GM19397 (cell line): ENCODE measurements at regions not wholly inside any gene's neighbourhood (a gene's known extent, or its start where the extent isn't known, plus 50 kb on each side); places are given as distances from the start of the nearest gene placed in this dataset.
"Not testable (repeated sequence)": the region's sequence is repeated elsewhere in the genome, so short reads cannot be mapped to it uniquely, and the experiment has no call there.

Experiments used
- ATAC-seq: cut with Tn5 transposase; IDR thresholded peaks from one replicate; pipeline ENCODE4 v1.9.1; 2021; ENCODE audit warnings: mild to moderate bottlenecking, moderate library complexity; ENCODE audit not compliant: unreplicated experiment

- ATAC-seq: no peak
These were observed 428.4 kb downstream of the ARL4A start for GRCh38 chr7:13115855-13116254.

DNA sequence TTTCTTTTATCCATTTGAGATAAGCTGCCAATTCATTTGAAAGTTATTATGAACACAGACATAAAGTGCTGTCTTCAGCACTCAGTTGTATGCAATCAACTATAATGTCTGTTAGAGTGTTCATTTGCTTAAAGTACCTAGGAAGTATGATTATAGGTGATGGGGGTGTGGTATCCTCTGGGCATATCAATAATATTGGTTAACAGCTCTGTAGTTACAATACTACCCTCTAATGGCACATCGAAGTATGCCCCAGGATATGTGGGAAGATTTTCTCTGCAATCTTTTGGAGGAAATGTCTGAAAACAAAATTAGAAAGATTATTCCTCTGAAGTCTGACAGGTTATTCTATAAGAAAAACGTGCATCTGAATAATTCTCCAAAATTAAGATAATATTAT is 429.7 kb downstream of the ARL4A start:
- ATAC-seq: no peak

GRCh38 chr7:13117592-13117991 is 430.2 kb downstream of the ARL4A start:
- no peak for ATAC-seq

DNA sequence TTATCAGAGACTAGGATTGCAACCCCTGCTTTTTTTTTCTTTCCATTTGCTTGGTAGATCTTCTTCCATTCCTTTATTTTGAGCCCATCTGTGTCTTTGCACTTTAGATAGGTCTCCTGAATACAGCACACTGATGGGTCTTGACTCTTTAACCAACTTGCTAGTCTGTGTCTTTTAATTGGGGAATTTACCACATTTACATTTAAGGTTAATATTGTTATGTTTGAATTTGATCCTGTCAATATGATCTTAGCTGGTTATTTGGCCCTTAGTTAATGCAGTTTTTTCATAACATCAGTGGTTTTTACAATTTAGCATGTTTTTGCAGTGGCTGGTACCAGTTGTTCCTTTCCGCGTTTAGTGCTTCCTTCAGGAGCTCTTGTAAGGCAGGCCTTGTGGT is 437.2 kb downstream of the ARL4A start:
- not testable (repeated sequence) for ATAC-seq

DNA sequence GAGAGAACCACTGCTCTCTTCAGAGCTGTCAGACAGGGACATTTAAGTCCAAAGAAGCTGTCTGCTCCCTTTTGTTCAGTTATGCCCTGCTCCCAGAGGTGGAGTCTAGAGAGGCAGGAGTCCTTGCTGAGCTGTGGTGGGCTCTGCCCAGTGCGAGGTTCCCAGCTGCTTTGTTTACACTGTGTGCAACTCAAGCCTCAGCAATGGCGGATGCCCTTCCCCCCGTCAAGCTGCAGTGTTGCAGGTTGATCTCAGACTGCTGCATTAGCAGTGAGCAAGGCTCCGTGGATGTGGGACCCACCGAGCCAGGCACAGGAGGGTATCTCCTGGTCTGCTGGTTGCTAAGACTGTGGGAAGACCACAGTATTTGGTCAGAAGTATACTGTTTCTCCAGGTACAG is 438.9 kb downstream of the ARL4A start:
- no peak for ATAC-seq

- ATAC-seq: no peak
These were observed 442.9 kb downstream of the ARL4A start for GRCh38 chr7:13130321-13130720.

DNA sequence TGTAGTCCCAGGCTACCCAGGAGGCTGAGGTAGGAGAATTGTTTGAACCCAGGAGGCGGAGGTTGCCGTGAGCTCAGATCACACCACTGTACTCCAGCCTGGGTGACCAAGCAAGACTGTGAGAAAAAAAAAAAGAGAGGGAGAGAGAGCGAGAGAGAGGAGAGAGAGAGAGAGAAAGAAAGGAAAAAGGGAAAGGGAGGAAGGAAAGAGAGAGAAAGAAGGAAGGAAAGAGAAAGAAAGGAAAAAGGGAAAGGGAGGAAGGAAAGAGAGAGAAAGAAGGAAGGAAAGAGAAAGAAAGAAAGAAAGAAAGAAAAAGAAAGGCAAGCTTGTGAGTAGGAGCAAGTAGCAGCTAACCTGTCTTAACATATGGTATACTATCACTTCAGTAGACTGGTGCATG is 443.5 kb downstream of the ARL4A start:
- ATAC-seq: not testable (repeated sequence)

GRCh38 chr7:13132314-13132713 is 444.9 kb downstream of the ARL4A start:
- ATAC-seq: no peak

GRCh38 chr7:13136345-13136744 is 448.9 kb downstream of the ARL4A start:
- not testable (repeated sequence) for ATAC-seq

GRCh38 chr7:13139436-13139835 is 452.0 kb downstream of the ARL4A start:
- ATAC-seq: no peak

- ATAC-seq: no peak
These were observed 457.2 kb downstream of the ARL4A start for GRCh38 chr7:13144673-13145072.

DNA sequence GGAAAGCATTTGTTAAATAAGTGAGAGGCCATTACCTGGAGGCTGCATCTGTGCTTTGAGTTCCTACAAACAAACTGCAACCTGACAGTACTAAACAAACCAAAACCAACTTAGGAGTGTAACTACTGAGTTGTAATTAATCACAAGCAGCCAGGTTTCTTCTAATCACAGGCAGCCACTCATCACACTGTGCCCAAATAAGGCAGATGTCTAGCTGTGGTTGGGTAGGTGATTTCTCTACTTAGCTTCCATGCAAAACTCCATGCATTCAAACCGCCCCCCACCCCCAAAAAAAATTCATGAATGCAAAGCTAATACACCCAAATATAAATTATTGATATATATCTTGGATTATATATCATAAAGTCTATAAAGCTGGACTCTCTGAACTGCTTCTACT is 461.1 kb downstream of the ARL4A start:
- no peak for ATAC-seq

DNA sequence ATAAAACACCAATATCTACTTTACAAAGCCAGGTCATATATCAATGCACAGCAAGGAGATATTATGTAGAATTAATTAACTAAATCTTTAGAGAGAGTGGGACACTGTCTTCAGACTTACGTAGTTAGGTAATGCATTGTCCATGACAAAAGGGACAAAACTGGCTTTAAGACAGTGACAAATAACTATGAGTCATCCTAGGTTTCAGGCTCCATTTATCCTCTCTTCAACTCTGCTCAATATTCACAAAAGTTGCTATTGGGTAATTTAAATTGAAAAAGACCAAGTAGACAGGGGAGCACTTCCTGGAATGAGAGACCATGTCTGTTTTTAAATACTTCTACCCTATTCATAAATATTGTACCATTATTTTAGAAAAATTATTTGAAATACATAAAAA is 464.5 kb downstream of the ARL4A start:
- no peak for ATAC-seq

- no peak for ATAC-seq
These were observed 465.3 kb downstream of the ARL4A start for GRCh38 chr7:13152755-13153154.

DNA sequence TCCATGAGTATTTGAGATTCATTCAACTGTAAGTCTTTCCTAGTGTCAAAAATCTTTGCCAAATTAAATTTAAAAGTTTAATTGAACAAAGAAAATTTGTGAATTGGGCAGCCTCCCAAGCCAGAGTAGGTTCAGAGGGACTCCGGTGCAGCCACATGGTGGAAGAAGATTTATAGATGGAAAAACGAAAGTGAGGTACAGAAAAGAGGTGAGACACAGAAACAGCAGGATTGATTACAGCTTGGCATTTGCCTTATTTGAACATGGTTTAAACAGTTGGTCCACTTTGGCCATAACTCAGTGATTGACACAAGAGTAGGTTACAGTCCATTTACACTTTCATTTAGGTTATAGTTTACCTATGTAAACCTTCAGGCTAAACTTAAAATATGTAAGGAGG is 465.8 kb downstream of the ARL4A start:
- ATAC-seq: no peak

DNA sequence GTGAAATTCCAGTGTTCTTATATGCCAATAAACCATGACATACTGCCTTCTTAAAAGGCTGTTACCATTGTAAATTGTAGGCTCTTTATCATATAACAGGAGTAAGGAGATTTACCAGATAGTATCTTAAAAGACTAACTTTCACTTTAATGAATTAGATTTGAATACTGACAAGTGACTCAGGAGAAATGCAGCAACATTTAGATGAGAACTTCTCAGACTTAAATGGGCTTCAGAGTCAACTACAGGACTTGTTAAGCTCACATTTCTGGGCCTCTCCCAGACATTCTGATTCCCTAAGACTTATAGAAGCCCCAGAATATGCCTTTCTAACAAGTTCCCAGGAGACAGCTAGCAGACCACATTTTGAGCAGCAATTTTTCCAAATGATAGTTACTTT is 466.3 kb downstream of the ARL4A start:
- no peak for ATAC-seq

DNA sequence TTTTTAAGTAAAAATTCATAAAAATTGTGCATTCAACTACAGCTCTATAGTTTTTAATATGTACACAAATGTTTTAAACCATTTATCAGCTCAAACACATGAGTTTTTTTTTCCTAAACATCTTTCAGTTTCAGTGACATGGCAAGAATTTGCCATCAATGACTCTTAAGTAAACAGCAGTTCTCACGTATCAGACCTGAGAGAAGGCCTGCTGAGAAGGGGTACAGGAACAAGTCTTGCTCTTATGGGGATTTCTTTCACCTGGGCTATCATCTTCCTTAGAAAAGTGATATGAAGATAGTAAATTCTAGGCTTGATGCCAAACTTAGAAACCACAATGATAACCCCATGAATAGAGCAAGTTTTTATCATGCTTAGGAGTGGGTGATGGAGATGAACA is 467.8 kb downstream of the ARL4A start:
- ATAC-seq: no peak

- no peak for ATAC-seq
These were observed 471.6 kb downstream of the ARL4A start for GRCh38 chr7:13159003-13159402.

GRCh38 chr7:13159467-13160184 is 472.2 kb downstream of the ARL4A start:
- no peak for ATAC-seq

DNA sequence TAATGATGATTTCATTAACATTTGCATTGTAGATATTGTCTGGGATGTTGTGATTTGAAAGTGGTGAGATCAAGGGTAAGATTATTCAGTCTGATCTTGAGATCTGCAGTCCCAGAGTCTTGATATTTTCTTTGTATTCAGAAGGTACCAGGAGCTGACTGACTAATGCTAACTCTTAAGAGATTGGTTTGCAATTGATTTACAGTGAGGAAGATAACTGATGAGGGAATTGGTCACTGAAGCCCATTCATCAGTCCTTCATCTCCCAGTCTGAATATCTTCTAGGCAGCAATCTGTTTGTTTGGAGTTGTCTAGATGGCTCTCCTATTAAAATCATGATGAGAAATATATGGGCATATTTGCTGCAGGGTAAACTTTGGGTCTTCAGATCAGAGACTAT is 473.7 kb downstream of the ARL4A start:
- no peak for ATAC-seq

GRCh38 chr7:13165854-13166253 is 478.4 kb downstream of the ARL4A start:
- no peak for ATAC-seq

DNA sequence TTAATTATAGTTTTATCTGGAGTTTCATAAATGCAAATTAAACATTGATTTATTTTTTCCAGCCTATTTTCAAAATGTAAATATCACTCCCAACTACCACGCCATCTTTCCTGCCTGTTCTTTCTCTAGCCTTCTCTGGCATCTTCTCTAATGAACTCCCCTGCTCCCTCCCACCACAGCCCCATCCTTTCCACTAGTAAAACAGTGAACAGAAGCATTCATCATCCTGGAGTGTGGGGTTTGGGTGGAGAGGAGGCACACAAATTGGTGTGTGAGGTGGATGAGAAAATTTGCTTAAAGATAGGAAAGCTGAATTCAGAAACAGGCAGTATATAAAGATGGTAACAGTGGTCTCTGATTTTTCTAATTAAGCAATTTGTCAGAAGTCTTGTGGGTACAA is 479.4 kb downstream of the ARL4A start:
- ATAC-seq: no peak

DNA sequence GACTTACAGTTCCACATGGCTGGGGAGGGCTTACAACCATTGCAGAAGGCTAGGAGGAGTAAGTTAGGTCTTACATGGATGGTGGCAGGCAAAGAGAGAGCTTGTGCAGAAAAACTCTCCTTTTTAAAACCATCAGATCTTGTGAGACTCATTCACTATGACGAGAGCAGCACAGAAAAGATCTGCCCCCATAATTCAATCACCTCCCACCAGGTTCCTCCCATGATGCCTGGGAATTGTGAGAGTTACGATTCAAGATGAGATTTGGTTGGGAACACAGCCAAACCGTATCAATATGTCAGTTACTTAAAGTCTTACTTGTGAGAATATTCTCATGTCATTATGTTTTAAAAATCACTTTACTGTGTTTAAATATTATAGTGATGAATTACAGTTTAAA is 481.9 kb downstream of the ARL4A start:
- ATAC-seq: no peak
